Colonic mucosa (tissue), 4 donors: ENCODE measurements at regions not wholly inside any gene's neighbourhood (a gene's known extent, or its start where the extent isn't known, plus 50 kb on each side); places are given as distances from the start of the nearest gene placed in this dataset.

Experiments used
- DNase-seq: peaks from one replicate; pipeline ENCODE4 v3.0.0-alpha.2; 2020
- H3K27ac ChIP-seq: fragments of 200-600 bp; one replicate; pipeline ENCODE4 v1.8.0; 2021
- H3K27me3 ChIP-seq: fragments of 200-600 bp; one replicate; pipeline ENCODE4 v1.8.0; 2021
- H3K36me3 ChIP-seq: fragments of 200-600 bp; one replicate; pipeline ENCODE4 v1.8.0; 2021
- H3K4me1 ChIP-seq: fragments of 200-600 bp; one replicate; pipeline ENCODE4 v1.8.0; 2021; ENCODE audit warnings: mild to moderate bottlenecking
- H3K4me3 ChIP-seq: fragments of 200-600 bp; one replicate; pipeline ENCODE4 v1.8.0; 2021
- H3K9ac ChIP-seq, 2 donors: one replicate each; pipeline ENCODE4 v1.7.0; 2013; ENCODE audit warnings: control low read depth in 2 of 2, low read depth in 2 of 2, low read length in 2 of 2
- H3K9me3 ChIP-seq: fragments of 200-600 bp; one replicate; pipeline ENCODE4 v1.8.0; 2021
- CTCF ChIP-seq: fragments of 200-600 bp; IDR thresholded peaks from one replicate; pipeline ENCODE4 v1.8.0; 2022; ENCODE audit warnings: antibody characterized with exemption, mild to moderate bottlenecking
- intact Hi-C: fragments of 100-400 bp; cut with DNase I; formaldehyde crosslinking; loops from one replicate; pipeline ENCODE4 v1.14.1; 2022
- donor health status: healthy.
- donor health status: DM: no; HTN: no; CAD: no.
- donor health status: DM: no; HTN: no; CAD: no.

- Histone ChIP-seq H3K36me3 (no peaks in the 10 kb centered on the region), H3K27me3 (no peaks in the 10 kb centered on the region), H3K9ac (no peak overlapping the region), H3K4me3 (no peak overlapping the region), H3K4me1 (no peaks in the 10 kb centered on the region), H3K9me3 (no peaks in the 10 kb centered on the region), H3K27ac (no peak overlapping the region)
- no peak for TF ChIP-seq CTCF
- intact Hi-C loops, result no loop called here
- no peak for DNase-seq
Measured at GRCh38 chr11:69880041-69880825, 61.0 kb upstream of the FGF3 start.

GRCh38 chr11:69880826-69881445 is 61.7 kb upstream of the FGF3 start:
- DNase-seq, result no peak
- Histone ChIP-seq H3K9me3 (no peaks in the 10 kb centered on the region), H3K4me1 (no peaks in the 10 kb centered on the region), H3K27me3 (no peaks in the 10 kb centered on the region), H3K27ac (no peak overlapping the region), H3K4me3 (no peak overlapping the region), H3K36me3 (no peaks in the 10 kb centered on the region), H3K9ac (no peak overlapping the region)
- no peak for TF ChIP-seq CTCF
- intact Hi-C loops, result no loop called here

- no peaks in the 10 kb centered on the region for H3K4me1 ChIP-seq
- TF ChIP-seq CTCF, result no peak
- no peak overlapping the region for H3K27ac ChIP-seq
- no peaks in the 10 kb centered on the region for H3K27me3 ChIP-seq
- intact Hi-C loops, result no loop called here
- no peak overlapping the region for H3K4me3 ChIP-seq
- no peak overlapping the region for H3K9ac ChIP-seq
- no peak for DNase-seq
- no peaks in the 10 kb centered on the region for H3K9me3 ChIP-seq
- no peaks in the 10 kb centered on the region for H3K36me3 ChIP-seq
Measured at GRCh38 chr11:69881467-69882269, 62.5 kb upstream of the FGF3 start.

GRCh38 chr11:69882270-69882608 is 63.0 kb upstream of the FGF3 start:
- Histone ChIP-seq H3K4me3 (no peak overlapping the region), H3K9ac (no peak overlapping the region), H3K36me3 (no peaks in the 10 kb centered on the region), H3K9me3 (no peaks in the 10 kb centered on the region), H3K27me3 (no peaks in the 10 kb centered on the region), H3K27ac (no peak overlapping the region), H3K4me1 (no peaks in the 10 kb centered on the region)
- no peak for DNase-seq
- TF ChIP-seq CTCF, result no peak
- intact Hi-C loops, result no loop called here

GRCh38 chr11:69883292-69884255 is 64.4 kb upstream of the FGF3 start:
- Histone ChIP-seq H3K4me3 (no peak overlapping the region), H3K27me3 (no peaks in the 10 kb centered on the region), H3K9ac (no peak overlapping the region), H3K9me3 (no peaks in the 10 kb centered on the region), H3K4me1 (no peaks in the 10 kb centered on the region), H3K36me3 (no peaks in the 10 kb centered on the region), H3K27ac (no peak overlapping the region)
- no peak for TF ChIP-seq CTCF
- no peak for DNase-seq
- intact Hi-C loops, result no loop called here
